HG03025 (cell line): ENCODE measurements at regions not wholly inside any gene's neighbourhood (a gene's known extent, or its start where the extent isn't known, plus 50 kb on each side); places are given as distances from the start of the nearest gene placed in this dataset.

Source experiments
- ATAC-seq: cut with Tn5 transposase; IDR thresholded peaks from one replicate; pipeline ENCODE4 v1.9.1; 2021; ENCODE audit warnings: mild to moderate bottlenecking, moderate library complexity; ENCODE audit not compliant: unreplicated experiment, low FRiP score

- no peak for ATAC-seq
These were observed 372.9 kb upstream of the RUNX1 start for GRCh38 chr21:35422011-35422410.

GRCh38 chr21:35421221-35421620 is 372.1 kb upstream of the RUNX1 start:
- ATAC-seq = no peak

- ATAC-seq = no peak
These were observed 371.6 kb upstream of the RUNX1 start for GRCh38 chr21:35420656-35421055.

GRCh38 chr21:35417762-35418161 is 368.7 kb upstream of the RUNX1 start:
- no peak for ATAC-seq

DNA sequence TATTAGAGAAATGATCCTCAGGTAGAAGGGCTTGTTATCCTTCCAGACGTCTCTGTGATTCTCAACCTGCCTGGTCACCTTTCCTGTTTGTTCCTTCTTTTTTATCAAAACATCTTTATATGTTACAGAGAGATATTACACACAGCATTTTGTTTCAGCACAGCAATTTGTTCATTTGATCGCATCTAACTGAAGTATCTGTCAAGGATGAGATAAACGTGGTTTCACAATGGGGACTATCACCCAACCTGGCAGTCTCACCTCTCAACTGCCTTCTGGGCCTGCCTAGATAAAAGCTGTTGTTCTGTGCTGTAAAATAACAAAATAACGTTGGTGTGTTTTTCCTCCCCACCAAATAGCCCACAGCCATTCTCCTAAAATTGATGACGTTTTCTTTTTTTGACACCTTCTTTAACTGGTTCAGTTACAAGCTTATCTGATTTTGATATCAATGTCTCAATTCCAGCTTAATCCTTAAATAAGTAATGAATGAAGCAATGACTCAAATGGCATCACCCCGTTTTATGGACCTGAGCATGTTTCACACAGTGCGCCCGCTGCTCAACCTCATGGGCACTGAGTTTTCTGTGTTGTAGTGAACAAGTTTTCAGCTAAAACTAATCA is 367.9 kb upstream of the RUNX1 start:
- no peak for ATAC-seq

GRCh38 chr21:35414507-35415139 is 365.5 kb upstream of the RUNX1 start:
- ATAC-seq = no peak

DNA sequence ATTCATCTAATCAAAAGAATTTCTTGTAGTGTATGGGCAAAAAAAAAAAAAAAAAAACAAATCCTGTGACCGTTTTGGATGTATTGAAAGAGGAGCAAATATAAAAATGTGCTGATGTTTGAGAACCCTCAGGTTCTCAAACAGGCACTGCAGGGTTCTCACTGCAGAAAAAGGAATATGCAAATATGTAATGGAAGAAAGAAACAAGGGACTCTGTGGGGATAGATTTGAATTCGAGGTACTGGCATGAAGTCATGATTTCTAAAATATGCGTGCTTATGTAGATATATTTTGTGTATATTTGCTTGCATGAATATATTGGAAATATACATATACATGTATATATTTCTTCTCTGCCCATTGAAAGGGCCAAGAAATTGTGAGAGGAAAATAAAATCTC is 365.0 kb upstream of the RUNX1 start:
- no peak for ATAC-seq

DNA sequence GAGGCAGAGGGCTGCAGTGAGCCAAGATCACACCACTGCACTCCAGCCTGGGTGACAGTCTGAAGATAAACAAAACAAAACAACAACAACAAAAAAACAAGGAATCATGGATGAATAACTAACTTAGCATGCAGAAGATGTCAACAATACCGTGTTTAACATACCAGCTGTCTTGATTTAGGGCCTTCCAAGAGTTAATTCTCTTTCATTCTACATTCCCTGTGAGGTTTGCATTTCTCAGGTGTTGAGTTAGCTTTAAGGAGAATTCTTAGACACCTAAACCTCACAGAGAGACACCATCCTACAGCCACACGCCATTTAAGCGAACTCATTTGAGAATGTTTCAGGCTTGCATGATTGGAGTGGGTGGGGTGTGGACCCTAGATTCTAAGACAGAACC is 363.1 kb upstream of the RUNX1 start:
- no peak for ATAC-seq

- ATAC-seq = no peak
These were observed 362.3 kb upstream of the RUNX1 start for GRCh38 chr21:35411434-35411833.

- ATAC-seq = no peak
These were observed 361.6 kb upstream of the RUNX1 start for GRCh38 chr21:35410656-35411055.

GRCh38 chr21:35410123-35410522 is 361.0 kb upstream of the RUNX1 start:
- ATAC-seq = no peak

DNA sequence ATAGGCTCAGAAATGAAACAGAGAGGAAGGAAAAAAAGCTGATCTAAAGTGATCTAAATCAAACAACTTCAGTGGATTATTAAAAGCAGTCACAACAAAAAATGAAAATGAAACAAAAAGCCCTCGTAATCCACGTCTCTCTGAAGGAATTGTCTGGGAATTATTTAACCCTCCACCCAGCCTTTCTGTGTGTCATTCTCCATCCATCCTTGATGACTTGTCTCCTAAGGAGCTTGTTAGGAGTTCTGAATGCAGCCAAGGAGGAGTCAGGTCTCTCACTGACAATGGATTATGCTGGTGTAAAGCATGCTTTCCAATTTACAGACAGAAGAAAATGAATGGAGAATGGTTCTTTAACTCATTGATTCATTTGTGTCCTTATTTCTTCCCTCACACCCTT is 359.3 kb upstream of the RUNX1 start:
- ATAC-seq = no peak

- no peak for ATAC-seq
These were observed 357.5 kb upstream of the RUNX1 start for GRCh38 chr21:35406635-35407034.

GRCh38 chr21:35405981-35406380 is 356.9 kb upstream of the RUNX1 start:
- ATAC-seq = no peak

DNA sequence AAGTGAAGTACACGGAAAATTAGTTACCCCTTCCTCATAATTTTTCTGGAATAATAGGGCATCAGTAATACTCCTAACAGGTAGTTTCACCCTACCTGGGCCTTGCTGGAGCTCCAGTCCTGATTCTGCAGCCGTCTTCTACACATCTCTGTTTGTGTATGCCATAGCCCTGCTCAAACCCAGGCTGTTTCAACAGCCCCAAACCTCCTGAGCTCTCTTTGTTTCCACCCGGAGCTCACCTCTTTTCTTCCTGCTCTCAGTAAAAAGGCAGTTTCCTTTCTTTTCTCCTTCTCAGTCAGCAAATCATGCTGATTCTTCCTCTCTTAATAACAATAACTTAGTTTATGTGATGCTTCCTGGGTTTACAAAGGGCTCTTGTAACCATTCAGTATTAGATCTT is 355.1 kb upstream of the RUNX1 start:
- no peak for ATAC-seq

GRCh38 chr21:35402061-35402460 is 353.0 kb upstream of the RUNX1 start:
- ATAC-seq = no peak

- ATAC-seq = no peak
These were observed 352.4 kb upstream of the RUNX1 start for GRCh38 chr21:35401476-35401875.

DNA sequence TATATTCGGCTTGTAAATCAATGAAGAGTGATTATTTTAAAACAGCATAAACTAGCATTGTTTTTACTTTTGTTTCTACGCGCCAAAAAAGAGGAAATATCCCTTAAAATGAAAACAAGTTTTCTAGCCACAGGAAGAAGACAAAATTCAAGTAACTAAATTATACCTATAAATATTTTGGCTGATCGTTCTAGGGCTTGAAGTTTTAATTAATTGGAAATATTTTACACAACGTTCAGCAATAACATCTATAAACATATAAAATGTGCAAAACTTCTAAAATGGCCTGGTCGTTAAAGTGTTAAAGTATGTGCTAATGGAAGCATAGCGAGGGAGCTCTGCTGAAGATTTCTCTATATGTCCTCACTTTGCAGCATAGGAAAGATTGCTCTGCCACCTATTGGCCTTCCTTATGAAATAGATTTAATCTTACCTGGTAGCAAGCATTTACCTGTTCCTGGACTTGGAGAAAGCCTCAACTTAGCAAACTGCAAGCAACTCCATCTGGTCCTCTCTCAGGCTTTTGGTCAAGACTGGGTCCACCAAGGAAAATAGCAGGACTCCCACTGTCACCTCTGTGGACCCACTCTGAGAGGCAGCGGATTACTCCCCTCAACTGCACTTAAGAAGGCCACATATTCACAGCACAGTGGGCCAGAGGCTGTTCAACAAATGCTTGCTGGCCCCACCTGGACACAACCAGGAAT is 351.3 kb upstream of the RUNX1 start:
- no peak for ATAC-seq

DNA sequence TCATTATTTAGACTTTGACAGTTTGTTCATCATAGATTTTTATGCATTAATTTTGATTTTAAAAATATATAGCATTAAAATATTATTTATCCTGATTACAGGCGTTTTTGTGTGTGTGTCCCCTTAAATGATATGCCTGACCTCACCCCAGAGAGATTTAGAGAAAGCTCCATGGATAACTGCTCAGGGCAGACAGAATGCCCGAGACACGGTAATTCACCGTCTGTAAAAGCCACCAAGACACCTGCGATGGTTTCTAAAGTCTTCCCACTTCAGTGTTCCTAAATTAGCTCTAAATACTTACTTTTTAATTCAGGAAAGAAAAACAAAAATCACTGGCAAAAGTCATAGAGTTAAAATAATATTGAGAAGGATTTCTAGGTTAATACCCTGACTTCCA is 350.6 kb upstream of the RUNX1 start:
- no peak for ATAC-seq

DNA sequence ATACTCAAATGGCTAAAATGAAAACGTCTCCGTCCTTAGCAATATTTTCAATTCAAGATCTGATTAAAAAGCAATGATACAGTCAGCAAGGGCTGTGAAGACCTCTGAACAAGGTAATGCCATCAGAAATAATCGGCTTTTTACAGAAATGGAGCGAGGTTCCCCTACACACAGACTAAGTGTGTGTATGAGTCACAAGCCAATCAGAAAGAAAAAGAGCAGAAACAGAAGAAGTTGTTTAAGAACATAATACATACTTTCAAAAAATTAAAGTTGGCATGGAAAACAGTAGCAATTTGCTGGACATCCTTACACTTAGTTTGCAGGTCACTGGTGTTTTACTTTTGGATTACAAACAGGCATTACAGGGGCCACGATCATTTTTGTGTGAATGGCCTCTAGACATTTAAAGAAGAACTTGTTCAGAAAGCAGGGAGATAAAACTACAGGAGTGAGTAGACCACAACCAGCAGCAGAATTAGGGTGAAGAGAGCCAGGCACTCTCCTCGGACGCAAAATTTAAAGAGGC is 350.0 kb upstream of the RUNX1 start:
- ATAC-seq = no peak

GRCh38 chr21:35398346-35398982 is 349.4 kb upstream of the RUNX1 start:
- ATAC-seq = no peak
